DND-41 (cell line): ENCODE measurements at regions not wholly inside any gene's neighbourhood (a gene's known extent, or its start where the extent isn't known, plus 50 kb on each side); places are given as distances from the start of the nearest gene placed in this dataset.
A peak's percentile ranks its signal among the peaks of the same experiment; 100 is the strongest.

Experiments
- ATAC-seq: fragments of 200-7000 bp; cut with Tn5 transposase; 3 replicates; pipeline ENCODE4 v1.9.1; 2021; ENCODE audit warnings: low read depth; ENCODE audit not compliant: insufficient read depth
- DNase-seq: peaks from one replicate; pipeline ENCODE4 v3.0.0-alpha.2; 2020
- H2AFZ ChIP-seq: 2 replicates; pipeline ENCODE4 v1.6.0; 2012; ENCODE audit warnings: low read depth, low read length
- H3K27ac ChIP-seq: 2 replicates; pipeline ENCODE4 v1.5.1; 2012; ENCODE audit warnings: low read length, inconsistent platforms
- H3K27me3 ChIP-seq: fragments of 200-600 bp; sonication (generic); 2 replicates; pipeline ENCODE4 v1.6.0; 2012; ENCODE audit warnings: low read length, mild to moderate bottlenecking, inconsistent platforms; ENCODE audit not compliant: insufficient read depth, poor library complexity
- H3K36me3 ChIP-seq: 2 replicates; pipeline ENCODE4 v1.5.1; 2012; ENCODE audit warnings: low read length, inconsistent platforms; ENCODE audit not compliant: insufficient read depth
- H3K4me1 ChIP-seq: 2 replicates; pipeline ENCODE4 v1.5.1; 2012; ENCODE audit warnings: mild to moderate bottlenecking, low read length; ENCODE audit not compliant: insufficient read depth
- H3K4me2 ChIP-seq: 2 replicates; pipeline ENCODE4 v1.6.0; 2012; ENCODE audit warnings: mild to moderate bottlenecking, moderate library complexity, low read length, inconsistent platforms; ENCODE audit not compliant: insufficient read depth
- H3K4me3 ChIP-seq, 2 experiments: fragments of 200-600 bp in 1 of 2; shearing (Covaris generic) in 1 of 2; 2 replicates each; pipeline ENCODE4 v1.5.1; 2012 to 2016; ENCODE audit warnings: inconsistent platforms in 2 of 2, low read length in 2 of 2, mild to moderate bottlenecking in 2 of 2, low read depth in 1 of 2, moderate library complexity in 1 of 2
- H3K79me2 ChIP-seq: 2 replicates; pipeline ENCODE4 v1.6.0; 2012; ENCODE audit warnings: low read length, inconsistent platforms; ENCODE audit not compliant: insufficient read depth
- H3K9ac ChIP-seq: 2 replicates; pipeline ENCODE4 v1.6.0; 2012; ENCODE audit warnings: low read depth, mild to moderate bottlenecking, inconsistent platforms, low read length, moderate library complexity
- H3K9me3 ChIP-seq: 2 replicates; pipeline ENCODE4 v1.5.1; 2012; ENCODE audit warnings: low read length, moderate library complexity, mild to moderate bottlenecking, inconsistent platforms; ENCODE audit not compliant: insufficient read depth, severe bottlenecking
- H4K20me1 ChIP-seq: 2 replicates; pipeline ENCODE4 v1.6.0; 2012; ENCODE audit warnings: low read length; ENCODE audit not compliant: insufficient read depth
- EZH2 ChIP-seq: IDR thresholded peaks from 3 replicates; pipeline ENCODE4 v1.6.1; 2012; ENCODE audit warnings: borderline replicate concordance, low read depth, mild to moderate bottlenecking, moderate library complexity, low read length, inconsistent platforms; ENCODE audit not compliant: severe bottlenecking
- TF ChIP-seq, protein P1 (sequence below): IDR thresholded peaks from 2 replicates; pipeline ENCODE4 v1.5.1; 2012; ENCODE audit warnings: borderline replicate concordance, low read length, moderate library complexity, mild to moderate bottlenecking; ENCODE audit not compliant: poor library complexity, severe bottlenecking; ENCODE audit errors: extremely low read depth

DNA sequence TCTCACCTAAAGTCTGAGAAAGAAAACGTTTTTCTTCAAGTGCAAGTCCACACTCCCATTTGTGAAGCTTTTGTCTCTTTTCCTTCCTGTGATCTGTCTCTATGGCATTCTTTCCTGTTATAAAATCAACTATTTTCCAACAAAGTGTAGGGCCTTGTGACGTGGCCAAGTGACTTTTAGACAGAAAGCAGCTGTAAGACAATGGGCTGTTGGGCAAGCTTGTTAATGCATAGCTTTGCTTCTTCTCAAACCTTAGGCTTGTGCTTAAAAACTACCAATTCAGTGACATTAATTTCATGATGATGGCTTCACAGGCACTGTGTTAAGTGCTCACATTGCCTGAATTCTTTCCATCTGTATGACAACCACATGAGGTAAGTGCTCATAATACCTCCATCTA is 83.5 kb downstream of the VCY1B start:
- Histone ChIP-seq H3K4me3 (no peak overlapping the region), H2AFZ (no peak overlapping the region), H3K9me3 (no peaks in the 10 kb centered on the region), H3K27me3 (no peaks in the 10 kb centered on the region), H3K27ac (no peak overlapping the region), H3K9ac (no peak overlapping the region), H3K4me2 (no peak overlapping the region), H4K20me1 (no peaks in the 10 kb centered on the region), H3K36me3 (no peaks in the 10 kb centered on the region), H3K79me2 (no peaks in the 10 kb centered on the region), H3K4me1 (peaks cover 36% of the 10 kb centered on the region)
- ATAC-seq, result no peak
- TF ChIP-seq, protein P1, sequence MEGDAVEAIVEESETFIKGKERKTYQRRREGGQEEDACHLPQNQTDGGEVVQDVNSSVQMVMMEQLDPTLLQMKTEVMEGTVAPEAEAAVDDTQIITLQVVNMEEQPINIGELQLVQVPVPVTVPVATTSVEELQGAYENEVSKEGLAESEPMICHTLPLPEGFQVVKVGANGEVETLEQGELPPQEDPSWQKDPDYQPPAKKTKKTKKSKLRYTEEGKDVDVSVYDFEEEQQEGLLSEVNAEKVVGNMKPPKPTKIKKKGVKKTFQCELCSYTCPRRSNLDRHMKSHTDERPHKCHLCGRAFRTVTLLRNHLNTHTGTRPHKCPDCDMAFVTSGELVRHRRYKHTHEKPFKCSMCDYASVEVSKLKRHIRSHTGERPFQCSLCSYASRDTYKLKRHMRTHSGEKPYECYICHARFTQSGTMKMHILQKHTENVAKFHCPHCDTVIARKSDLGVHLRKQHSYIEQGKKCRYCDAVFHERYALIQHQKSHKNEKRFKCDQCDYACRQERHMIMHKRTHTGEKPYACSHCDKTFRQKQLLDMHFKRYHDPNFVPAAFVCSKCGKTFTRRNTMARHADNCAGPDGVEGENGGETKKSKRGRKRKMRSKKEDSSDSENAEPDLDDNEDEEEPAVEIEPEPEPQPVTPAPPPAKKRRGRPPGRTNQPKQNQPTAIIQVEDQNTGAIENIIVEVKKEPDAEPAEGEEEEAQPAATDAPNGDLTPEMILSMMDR, result no peak
- no peak for TF ChIP-seq EZH2
- no peak for DNase-seq

DNA sequence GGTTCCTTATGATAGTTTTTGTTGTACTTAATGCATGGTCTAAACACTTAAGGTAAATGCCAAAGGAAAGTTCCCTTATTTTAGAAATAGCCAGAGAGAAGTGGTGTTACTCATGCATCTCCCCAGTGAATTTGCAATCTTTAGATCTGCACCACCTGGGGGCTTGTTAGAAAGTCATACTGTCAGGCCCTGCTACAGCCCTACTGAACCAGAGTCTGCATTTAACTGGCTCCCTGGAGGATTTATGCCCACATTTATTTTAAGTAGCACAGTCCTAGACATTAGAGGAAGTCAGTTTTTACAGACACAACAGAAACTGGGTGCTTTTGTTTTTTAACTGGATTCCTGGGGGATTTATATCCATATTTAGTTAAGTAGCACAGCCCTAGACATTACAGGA is 89.6 kb downstream of the VCY1B start:
- Histone ChIP-seq H3K9me3 (no peaks in the 10 kb centered on the region), H3K4me3 (no peak overlapping the region), H3K9ac (peak overlapping the region; percentile 31), H3K4me1 (peaks cover 60% of the 10 kb centered on the region), H3K27ac (peak overlapping the region; percentile 83), H3K36me3 (no peaks in the 10 kb centered on the region), H4K20me1 (no peaks in the 10 kb centered on the region), H2AFZ (no peak overlapping the region), H3K27me3 (no peaks in the 10 kb centered on the region), H3K4me2 (peak overlapping the region; percentile 38), H3K79me2 (no peaks in the 10 kb centered on the region)
- DNase-seq (peak; percentile 44), ATAC-seq (peak; percentile 92)
- TF ChIP-seq EZH2, result no peak

DNA sequence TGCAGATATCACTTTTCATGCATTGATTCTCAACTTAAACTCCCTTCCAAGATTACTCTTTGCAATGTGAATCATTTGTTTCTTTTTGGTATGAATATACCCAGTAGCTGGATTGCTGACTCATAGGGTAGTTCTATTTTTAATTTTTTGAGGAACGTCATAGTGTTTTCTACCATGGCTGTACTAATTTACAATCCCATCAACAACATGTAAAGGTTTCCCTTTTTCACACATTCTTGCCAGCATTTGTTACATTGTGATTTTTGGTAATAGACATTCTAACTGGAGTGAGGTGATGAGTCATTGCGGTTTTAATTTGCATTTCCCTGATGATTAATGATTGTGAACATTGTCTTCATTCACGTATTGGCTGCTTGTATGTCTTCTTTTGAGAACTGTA is 126.7 kb downstream of the VCY1B start:
- H3K4me1 ChIP-seq, result no peaks in the 10 kb centered on the region
- H3K79me2 ChIP-seq, result no peaks in the 10 kb centered on the region
- no peaks in the 10 kb centered on the region for H3K27me3 ChIP-seq
- H3K4me2 ChIP-seq, result no peak overlapping the region
- no peak for DNase-seq
- H3K4me3 ChIP-seq, result no peak overlapping the region
- H3K9me3 ChIP-seq, result no peaks in the 10 kb centered on the region
- H3K36me3 ChIP-seq, result no peaks in the 10 kb centered on the region
- no peaks in the 10 kb centered on the region for H4K20me1 ChIP-seq
- TF ChIP-seq, protein P1, result no peak
- TF ChIP-seq EZH2, result no peak
- no peak overlapping the region for H3K27ac ChIP-seq
- no peak overlapping the region for H3K9ac ChIP-seq
- ATAC-seq, result no peak
- no peak overlapping the region for H2AFZ ChIP-seq

DNA sequence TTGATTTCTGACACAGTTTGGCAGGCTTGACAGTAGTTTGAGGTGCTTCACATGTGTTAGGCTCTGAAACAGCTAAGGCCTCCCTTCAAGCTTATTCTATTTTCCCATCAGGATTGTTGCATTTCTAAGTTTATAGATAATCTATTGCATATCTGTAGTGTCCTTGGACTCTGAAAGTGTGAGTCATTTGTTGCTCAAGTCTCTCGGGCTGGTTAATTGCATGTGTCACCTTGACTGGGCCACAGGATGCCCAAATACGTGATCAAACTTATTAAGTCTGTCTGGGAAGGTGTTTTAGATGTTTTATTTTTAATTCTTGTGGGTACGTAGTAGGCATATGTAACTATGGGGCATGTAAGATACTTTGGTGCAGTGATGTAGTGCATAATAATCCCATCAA is 166.0 kb downstream of the VCY1B start:
- no peaks in the 10 kb centered on the region for H3K36me3 ChIP-seq

More for the DNA sequence above, 166.0 kb downstream of the VCY1B start:
- no peak overlapping the region for H3K4me2 ChIP-seq
- no peaks in the 10 kb centered on the region for H3K4me1 ChIP-seq
- no peak overlapping the region for H2AFZ ChIP-seq
- TF ChIP-seq, protein P1, result no peak
- TF ChIP-seq EZH2, result no peak
- H3K4me3 ChIP-seq, result no peak overlapping the region
- H3K79me2 ChIP-seq, result no peaks in the 10 kb centered on the region
- H4K20me1 ChIP-seq, result no peaks in the 10 kb centered on the region
- DNase-seq (no peak), ATAC-seq (no peak)
- H3K9ac ChIP-seq, result no peak overlapping the region
- H3K27ac ChIP-seq, result no peak overlapping the region
- H3K27me3 ChIP-seq, result no peaks in the 10 kb centered on the region
- H3K9me3 ChIP-seq, result no peaks in the 10 kb centered on the region
